Keratinocyte (primary cell): ENCODE measurements at regions not wholly inside any gene's neighbourhood (a gene's known extent, or its start where the extent isn't known, plus 50 kb on each side); places are given as distances from the start of the nearest gene placed in this dataset.

ENCODE experiments used
- DNase-seq: peaks from one replicate; pipeline ENCODE4 v3.0.0-alpha.2; 2011; ENCODE audit warnings: low read depth, missing footprints, low spot score
- FAIRE-seq: peaks from 2 replicates; lab custom pipeline; 2011; peaks lifted over from hg19 to GRCh38; lab: Jason Lieb, UNC
- H2AFZ ChIP-seq: 2 replicates; pipeline ENCODE4 v1.6.0; 2012; ENCODE audit warnings: low read length, control low read depth, inconsistent platforms; ENCODE audit not compliant: control insufficient read depth
- H3K27ac ChIP-seq: 2 replicates; pipeline ENCODE4 v1.5.1; 2011; ENCODE audit warnings: low read length; ENCODE audit not compliant: control insufficient read depth, insufficient read depth
- H3K27me3 ChIP-seq: 3 replicates; pipeline ENCODE4 v1.6.0; 2011; ENCODE audit warnings: low read length; ENCODE audit not compliant: control insufficient read depth, insufficient read depth; ENCODE audit errors: extremely low read depth
- H3K36me3 ChIP-seq, 2 experiments: 2 replicates in 1 of 2; 3 replicates in 1 of 2; pipeline ENCODE4 v1.5.1; 2011; ENCODE audit warnings: low read length in 2 of 2, mild to moderate bottlenecking in 1 of 2; ENCODE audit not compliant: control insufficient read depth in 2 of 2, insufficient read depth in 2 of 2; ENCODE audit errors: extremely low read depth in 1 of 2
- H3K4me1 ChIP-seq: 3 replicates; pipeline ENCODE4 v1.5.1; 2011; ENCODE audit warnings: low read length; ENCODE audit not compliant: control insufficient read depth, insufficient read depth; ENCODE audit errors: extremely low read depth
- H3K4me2 ChIP-seq: 3 replicates; pipeline ENCODE4 v1.6.0; 2011; ENCODE audit warnings: low read depth, low read length; ENCODE audit not compliant: control insufficient read depth, insufficient read depth; ENCODE audit errors: extremely low read depth
- H3K4me3 ChIP-seq, 3 experiments: fragments of 200-600 bp in 1 of 3; sonication (generic) in 1 of 3; 2 replicates in 2 of 3; 3 replicates in 1 of 3; pipeline ENCODE4 v1.5.1; 2011 to 2016; ENCODE audit warnings: low read length in 3 of 3, mild to moderate bottlenecking in 3 of 3, control low read depth in 2 of 3, inconsistent platforms in 1 of 3, low read depth in 1 of 3, mixed read lengths in 1 of 3, mixed run types in 1 of 3, moderate library complexity in 1 of 3; ENCODE audit not compliant: control insufficient read depth in 2 of 3, insufficient read depth in 2 of 3; ENCODE audit errors: extremely low read depth in 1 of 3
- H3K79me2 ChIP-seq: 2 replicates; pipeline ENCODE4 v1.6.0; 2012; ENCODE audit warnings: low read length; ENCODE audit not compliant: control insufficient read depth, insufficient read depth
- H3K9ac ChIP-seq: 3 replicates; pipeline ENCODE4 v1.6.0; 2011; ENCODE audit warnings: low read length; ENCODE audit not compliant: control insufficient read depth, insufficient read depth; ENCODE audit errors: extremely low read depth
- H3K9me1 ChIP-seq: 3 replicates; pipeline ENCODE4 v1.6.0; 2011; ENCODE audit warnings: low read length; ENCODE audit not compliant: control insufficient read depth, insufficient read depth; ENCODE audit errors: extremely low read depth
- H3K9me3 ChIP-seq: 2 replicates; pipeline ENCODE4 v1.5.1; 2012; ENCODE audit warnings: low read depth, low read length; ENCODE audit not compliant: control insufficient read depth
- H4K20me1 ChIP-seq: 3 replicates; pipeline ENCODE4 v1.6.0; 2011; ENCODE audit warnings: low read length; ENCODE audit not compliant: control insufficient read depth, insufficient read depth; ENCODE audit errors: extremely low read depth
- CTCF ChIP-seq, 3 experiments: IDR thresholded peaks in 1 of 3; conservative IDR thresholded peaks in 1 of 3; optimal IDR thresholded peaks in 1 of 3; 2 replicates in 2 of 3; 3 replicates in 1 of 3; pipeline versions ENCODE3 to v1.5.1; 2011; ENCODE audit warnings: low read length in 3 of 3, mild to moderate bottlenecking in 3 of 3, moderate library complexity in 2 of 3, control low read depth in 1 of 3, inconsistent platforms in 1 of 3; ENCODE audit not compliant: insufficient read depth in 2 of 3; ENCODE audit errors: extremely low read depth in 1 of 3
- EZH2 ChIP-seq: IDR thresholded peaks from one replicate; pipeline ENCODE4 v1.6.1; 2012; ENCODE audit warnings: inconsistent platforms, mild to moderate bottlenecking, low read length, moderate library complexity
- dilution Hi-C: fragments of 300-500 bp; cut with MboI; formaldehyde crosslinking; loops from one replicate; pipeline ENCODE4 v1.7.0; 2020; ENCODE audit warnings: low sequenced_read_pairs; ENCODE audit not compliant: extremely low pct_ligation_motif_present

- Histone ChIP-seq H2AFZ (no peak overlapping the region), H3K4me3 (no peak overlapping the region), H3K9me3 (no peaks in the 10 kb centered on the region), H3K36me3 (no peaks in the 10 kb centered on the region), H3K27me3 (peaks cover 14% of the 10 kb centered on the region), H3K27ac (no peak overlapping the region), H3K79me2 (no peaks in the 10 kb centered on the region), H3K4me2 (no peak overlapping the region), H4K20me1 (no peaks in the 10 kb centered on the region), H3K9ac (no peak overlapping the region), H3K9me1 (no peaks in the 10 kb centered on the region), H3K4me1 (no peaks in the 10 kb centered on the region)
- no peak for DNase-seq
- no peak for FAIRE-seq
- TF ChIP-seq CTCF (optimal IDR thresholded peaks at IDR 0.05 in 1 of 3, IDR thresholded peaks at IDR 0.05 in 1 of 3, conservative IDR thresholded peaks at IDR 0.05 in 1 of 3; ENCODE audit: extremely low read depth in 1 of 3, insufficient read depth in 2 of 3, low read length in 3 of 3) (no peak), EZH2 (no peak)
- dilution Hi-C loops: no loop called here
Measured at GRCh38 chr13:78777396-78777795, 118.4 kb upstream of the OBI1 start.

GRCh38 chr13:78772933-78773332 lies 114.0 kb upstream of the OBI1 start:
- TF ChIP-seq CTCF (optimal IDR thresholded peaks at IDR 0.05 in 1 of 3, IDR thresholded peaks at IDR 0.05 in 1 of 3, conservative IDR thresholded peaks at IDR 0.05 in 1 of 3; ENCODE audit: extremely low read depth in 1 of 3, insufficient read depth in 2 of 3, low read length in 3 of 3): no peak
- TF ChIP-seq EZH2: no peak
- H3K79me2 ChIP-seq: no peaks in the 10 kb centered on the region
- H2AFZ ChIP-seq: no peak overlapping the region
- no peaks in the 10 kb centered on the region for H3K9me3 ChIP-seq
- DNase-seq: no peak
- H3K4me2 ChIP-seq: no peak overlapping the region
- H3K36me3 ChIP-seq: no peaks in the 10 kb centered on the region
- no peak overlapping the region for H3K27ac ChIP-seq
- peaks cover 13% of the 10 kb centered on the region for H3K27me3 ChIP-seq
- no peaks in the 10 kb centered on the region for H3K9me1 ChIP-seq
- H3K9ac ChIP-seq: no peak overlapping the region
- dilution Hi-C loops: no loop called here
- FAIRE-seq: no peak
- H4K20me1 ChIP-seq: no peaks in the 10 kb centered on the region
- H3K4me1 ChIP-seq: no peaks in the 10 kb centered on the region
- no peak overlapping the region for H3K4me3 ChIP-seq
